ENCODE measurements at regions not wholly inside any gene's neighbourhood (a gene's known extent, or its start where the extent isn't known, plus 50 kb on each side); places are given as distances from the start of the nearest gene placed in this dataset.

DNA sequence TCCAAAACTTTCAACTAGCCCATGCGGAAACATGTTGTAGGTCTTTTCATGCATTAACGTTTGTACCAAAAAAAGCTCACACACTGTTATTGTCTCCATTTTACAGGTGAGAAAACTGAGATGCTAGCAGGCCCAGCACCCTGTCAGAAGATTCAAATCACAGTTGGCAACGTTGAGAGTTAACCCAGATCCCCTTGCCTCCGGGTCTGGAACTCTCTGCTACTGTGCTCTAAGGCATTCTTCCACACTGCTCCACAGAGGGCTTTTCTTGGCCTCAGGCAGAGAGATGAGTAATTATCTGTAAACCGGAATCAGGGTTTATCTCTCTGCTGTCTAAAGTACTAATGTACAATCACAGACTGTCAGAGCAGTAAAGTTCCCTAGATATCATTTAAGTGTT lies 186.0 kb upstream of the LPP start:
- no peaks in the 10 kb centered on the region for H3K79me2 ChIP-seq (ENCODE audit: insufficient read depth, low read depth)
- H3K27ac ChIP-seq: no peak overlapping the region
- no peak overlapping the region for H2AFZ ChIP-seq (ENCODE audit: low read depth)
- H3K4me3 ChIP-seq (IDR thresholded peaks at IDR 0.05; ENCODE audit: insufficient read depth, low read depth, low read length): no peak overlapping the region
- H3K27me3 ChIP-seq (ENCODE audit: insufficient read depth, low read depth): no peaks in the 10 kb centered on the region
- TF ChIP-seq, protein P1, sequence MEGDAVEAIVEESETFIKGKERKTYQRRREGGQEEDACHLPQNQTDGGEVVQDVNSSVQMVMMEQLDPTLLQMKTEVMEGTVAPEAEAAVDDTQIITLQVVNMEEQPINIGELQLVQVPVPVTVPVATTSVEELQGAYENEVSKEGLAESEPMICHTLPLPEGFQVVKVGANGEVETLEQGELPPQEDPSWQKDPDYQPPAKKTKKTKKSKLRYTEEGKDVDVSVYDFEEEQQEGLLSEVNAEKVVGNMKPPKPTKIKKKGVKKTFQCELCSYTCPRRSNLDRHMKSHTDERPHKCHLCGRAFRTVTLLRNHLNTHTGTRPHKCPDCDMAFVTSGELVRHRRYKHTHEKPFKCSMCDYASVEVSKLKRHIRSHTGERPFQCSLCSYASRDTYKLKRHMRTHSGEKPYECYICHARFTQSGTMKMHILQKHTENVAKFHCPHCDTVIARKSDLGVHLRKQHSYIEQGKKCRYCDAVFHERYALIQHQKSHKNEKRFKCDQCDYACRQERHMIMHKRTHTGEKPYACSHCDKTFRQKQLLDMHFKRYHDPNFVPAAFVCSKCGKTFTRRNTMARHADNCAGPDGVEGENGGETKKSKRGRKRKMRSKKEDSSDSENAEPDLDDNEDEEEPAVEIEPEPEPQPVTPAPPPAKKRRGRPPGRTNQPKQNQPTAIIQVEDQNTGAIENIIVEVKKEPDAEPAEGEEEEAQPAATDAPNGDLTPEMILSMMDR (conservative IDR thresholded peaks at IDR 0.05; ENCODE audit: low read depth, low read length): no peak
- H4K20me1 ChIP-seq (ENCODE audit: insufficient read depth): no peaks in the 10 kb centered on the region
- no peaks in the 10 kb centered on the region for H3K4me1 ChIP-seq (ENCODE audit: low read depth, poor library complexity, severe bottlenecking)
- H3K36me3 ChIP-seq (ENCODE audit: insufficient read depth): no peaks in the 10 kb centered on the region
- no peak overlapping the region for H3K4me2 ChIP-seq
- H3K9ac ChIP-seq: no peak overlapping the region

DNA sequence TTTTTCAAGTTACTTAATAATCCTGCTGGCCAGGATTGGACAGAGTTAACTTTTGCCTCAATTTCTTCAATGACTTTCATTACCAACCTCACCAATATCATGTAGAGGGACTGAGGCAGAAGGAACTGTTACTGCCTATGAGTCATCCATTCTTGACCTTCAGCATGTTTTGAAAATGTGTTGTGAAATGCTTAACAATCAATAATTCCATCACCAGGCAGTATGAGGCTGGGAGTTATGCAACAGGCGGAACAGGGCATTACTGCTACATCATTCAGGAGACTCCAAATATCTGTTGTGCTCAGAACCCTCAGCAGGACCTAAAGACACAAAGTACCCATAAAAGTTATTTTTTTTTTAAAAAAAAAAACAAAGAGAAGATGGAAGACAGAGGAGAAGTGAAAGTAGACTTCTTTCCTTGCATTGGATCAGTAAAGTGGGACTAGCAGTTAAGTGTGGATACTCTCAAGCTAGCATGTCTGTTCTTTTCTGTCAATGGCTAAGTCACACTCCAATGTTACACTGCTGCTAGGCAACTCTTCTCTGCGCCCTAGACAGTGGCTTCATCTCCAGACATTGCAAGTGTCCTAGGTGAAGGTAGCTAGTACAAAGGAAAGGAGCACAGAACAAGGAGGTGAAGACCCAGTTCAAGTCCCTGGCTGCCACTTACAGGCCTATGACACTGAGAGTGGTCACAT lies 184.9 kb upstream of the LPP start:
- Histone ChIP-seq H3K9ac (no peak overlapping the region), H4K20me1 (ENCODE audit: insufficient read depth) (no peaks in the 10 kb centered on the region), H3K79me2 (ENCODE audit: insufficient read depth, low read depth) (no peaks in the 10 kb centered on the region), H3K4me2 (no peak overlapping the region), H3K4me3 (IDR thresholded peaks at IDR 0.05; ENCODE audit: insufficient read depth, low read depth, low read length) (no peak overlapping the region), H3K36me3 (ENCODE audit: insufficient read depth) (no peaks in the 10 kb centered on the region), H2AFZ (ENCODE audit: low read depth) (no peak overlapping the region), H3K27ac (no peak overlapping the region), H3K27me3 (ENCODE audit: insufficient read depth, low read depth) (no peaks in the 10 kb centered on the region), H3K4me1 (ENCODE audit: low read depth, poor library complexity, severe bottlenecking) (no peaks in the 10 kb centered on the region)
- TF ChIP-seq, protein P1 (conservative IDR thresholded peaks at IDR 0.05; ENCODE audit: low read depth, low read length): no peak

DNA sequence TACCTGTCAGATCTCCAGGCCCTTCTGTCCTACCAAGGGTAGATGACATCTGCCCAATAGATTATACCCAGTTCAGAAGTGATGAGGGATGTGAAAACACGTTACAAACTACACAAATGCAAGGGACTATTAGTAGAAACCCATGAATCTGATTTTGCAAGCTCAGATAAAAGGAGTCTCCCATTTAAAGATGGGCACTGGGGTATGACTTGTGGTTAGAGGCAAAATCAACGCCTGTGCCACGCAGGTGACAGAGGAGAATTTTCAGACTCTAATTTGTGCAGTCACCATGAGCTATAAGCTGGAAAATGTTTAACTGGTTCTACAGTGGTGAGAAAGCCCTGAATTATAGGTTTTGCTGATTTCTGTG lies 184.4 kb upstream of the LPP start:
- Histone ChIP-seq H3K4me2 (no peak overlapping the region), H3K4me3 (IDR thresholded peaks at IDR 0.05; ENCODE audit: insufficient read depth, low read depth, low read length) (no peak overlapping the region), H3K4me1 (ENCODE audit: low read depth, poor library complexity, severe bottlenecking) (no peaks in the 10 kb centered on the region), H3K79me2 (ENCODE audit: insufficient read depth, low read depth) (no peaks in the 10 kb centered on the region), H3K27me3 (ENCODE audit: insufficient read depth, low read depth) (no peaks in the 10 kb centered on the region), H3K27ac (no peak overlapping the region), H4K20me1 (ENCODE audit: insufficient read depth) (no peaks in the 10 kb centered on the region), H3K36me3 (ENCODE audit: insufficient read depth) (no peaks in the 10 kb centered on the region), H3K9ac (no peak overlapping the region), H2AFZ (ENCODE audit: low read depth) (no peak overlapping the region)
- TF ChIP-seq, protein P1 (conservative IDR thresholded peaks at IDR 0.05; ENCODE audit: low read depth, low read length): no peak

DNA sequence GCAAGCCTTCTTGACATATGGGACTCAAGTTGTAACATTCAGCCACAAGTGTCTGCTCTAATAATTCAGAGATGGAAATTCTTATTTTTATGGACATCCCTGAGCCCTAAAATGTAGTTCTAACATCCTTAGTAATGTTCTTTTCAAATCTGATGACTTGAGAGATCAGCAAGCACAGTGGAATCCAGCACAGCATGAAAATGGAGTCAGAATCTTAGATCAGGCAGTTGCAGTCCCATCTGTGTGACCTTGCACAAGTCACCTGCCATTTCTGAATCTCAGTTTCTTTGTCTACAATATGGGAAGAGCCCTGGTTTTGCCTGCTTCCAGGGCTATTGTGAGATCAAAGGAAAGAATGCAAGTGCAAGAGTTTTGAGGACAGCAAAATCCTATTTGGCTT lies 183.9 kb upstream of the LPP start:
- no peaks in the 10 kb centered on the region for H3K79me2 ChIP-seq (ENCODE audit: insufficient read depth, low read depth)
- H3K36me3 ChIP-seq (ENCODE audit: insufficient read depth): no peaks in the 10 kb centered on the region
- H4K20me1 ChIP-seq (ENCODE audit: insufficient read depth): no peaks in the 10 kb centered on the region
- no peak overlapping the region for H3K4me3 ChIP-seq (IDR thresholded peaks at IDR 0.05; ENCODE audit: insufficient read depth, low read depth, low read length)
- TF ChIP-seq, protein P1 (conservative IDR thresholded peaks at IDR 0.05; ENCODE audit: low read depth, low read length): no peak
- no peak overlapping the region for H3K9ac ChIP-seq
- no peaks in the 10 kb centered on the region for H3K27me3 ChIP-seq (ENCODE audit: insufficient read depth, low read depth)
- no peaks in the 10 kb centered on the region for H3K4me1 ChIP-seq (ENCODE audit: low read depth, poor library complexity, severe bottlenecking)
- no peak overlapping the region for H3K27ac ChIP-seq
- H2AFZ ChIP-seq (ENCODE audit: low read depth): no peak overlapping the region
- no peak overlapping the region for H3K4me2 ChIP-seq
